HTR-8/SVneo (cell line): ENCODE measurements at regions not wholly inside any gene's neighbourhood (a gene's known extent, or its start where the extent isn't known, plus 50 kb on each side); places are given as distances from the start of the nearest gene placed in this dataset.
"Not testable (repeated sequence)": the region's sequence is repeated elsewhere in the genome, so short reads cannot be mapped to it uniquely, and the experiment has no call there.

Experiments
- DNase-seq: peaks from one replicate; pipeline ENCODE4 v3.0.0; 2011; ENCODE audit warnings: low spot score, mixed read lengths; ENCODE audit not compliant: insufficient read length
- FAIRE-seq: peaks from 2 replicates; lab custom pipeline; 2011; peaks lifted over from hg19 to GRCh38; lab: Jason Lieb, UNC

DNA sequence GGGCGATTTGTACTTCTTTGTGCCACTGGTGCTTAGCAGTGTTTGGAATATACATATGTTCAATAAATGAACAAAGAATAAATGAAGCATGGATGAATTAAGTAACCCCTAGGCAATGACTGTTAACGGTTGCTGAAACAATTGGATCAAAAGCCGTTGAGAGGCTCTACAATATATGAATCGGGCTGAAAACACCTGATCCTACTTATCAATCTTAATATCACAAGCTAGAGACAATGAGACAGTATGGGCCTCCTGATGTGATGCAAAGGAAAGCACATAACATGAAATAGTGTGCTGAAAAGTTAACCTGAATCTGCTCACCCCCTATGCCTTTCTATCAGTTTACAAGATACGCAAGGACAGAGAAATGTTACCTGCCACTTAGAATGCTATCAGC is 410.3 kb upstream of the RGMB start:
- FAIRE-seq: no peak

DNA sequence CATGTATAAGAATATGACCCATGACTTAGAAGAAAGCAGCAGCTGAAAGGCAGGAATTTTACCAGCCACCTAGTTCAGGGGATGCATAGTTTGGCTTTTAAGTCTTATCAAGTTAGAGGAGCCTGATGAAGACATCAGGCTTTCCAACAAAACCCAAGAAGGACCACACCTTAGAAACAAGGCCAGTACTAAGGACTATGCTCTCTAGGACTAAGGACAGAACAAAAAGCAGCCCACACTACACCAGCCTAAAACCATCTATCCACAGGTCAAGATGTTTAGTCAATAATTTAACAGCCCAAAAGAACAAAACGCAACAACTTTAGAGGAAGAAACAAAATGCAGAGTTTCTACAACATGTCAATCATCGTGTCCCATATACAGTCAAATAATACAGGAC is 408.9 kb upstream of the RGMB start:
- no peak for DNase-seq
- no peak for FAIRE-seq

More for the DNA sequence above, 410.3 kb upstream of the RGMB start:
- DNase-seq: no peak

DNA sequence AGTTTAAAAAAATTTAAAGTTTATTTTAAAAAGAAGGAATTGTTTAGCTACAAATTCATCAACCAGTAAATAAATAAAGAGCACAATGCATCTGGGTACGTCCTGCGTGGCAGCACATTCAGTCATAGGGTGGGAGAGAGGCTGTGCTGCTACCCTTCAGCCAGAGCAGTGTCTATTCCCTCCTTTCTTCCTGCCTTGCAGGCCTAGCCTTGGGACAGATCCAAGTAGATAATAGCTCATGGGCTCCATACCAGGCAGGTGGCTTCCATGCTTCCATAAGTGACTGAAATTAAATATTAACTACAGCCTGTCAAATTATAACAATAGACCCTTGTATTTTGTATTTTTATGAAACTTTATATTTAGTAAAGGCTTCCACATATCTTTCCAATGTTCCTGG is 408.3 kb upstream of the RGMB start:
- FAIRE-seq (no peak), DNase-seq (no peak)

DNA sequence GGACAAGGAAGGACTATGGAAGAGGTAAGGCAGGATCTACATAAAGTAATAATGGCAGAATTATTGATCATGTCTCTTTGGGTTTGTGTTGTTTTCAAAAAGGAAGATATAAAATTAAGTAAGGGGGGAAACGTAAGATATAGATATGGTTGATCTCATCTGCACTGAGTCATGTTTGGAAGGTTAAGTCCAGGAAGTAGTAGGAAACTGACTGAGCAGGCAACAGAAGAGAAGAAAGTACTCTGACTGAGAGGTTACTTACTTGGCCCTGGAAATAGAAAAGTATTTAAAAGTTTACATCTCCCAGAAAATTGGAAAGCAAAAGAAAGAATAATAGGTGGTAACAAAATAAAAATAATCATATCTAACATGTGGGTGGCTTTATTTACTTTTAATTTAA is 405.3 kb upstream of the RGMB start:
- no peak for DNase-seq
- no peak for FAIRE-seq

DNA sequence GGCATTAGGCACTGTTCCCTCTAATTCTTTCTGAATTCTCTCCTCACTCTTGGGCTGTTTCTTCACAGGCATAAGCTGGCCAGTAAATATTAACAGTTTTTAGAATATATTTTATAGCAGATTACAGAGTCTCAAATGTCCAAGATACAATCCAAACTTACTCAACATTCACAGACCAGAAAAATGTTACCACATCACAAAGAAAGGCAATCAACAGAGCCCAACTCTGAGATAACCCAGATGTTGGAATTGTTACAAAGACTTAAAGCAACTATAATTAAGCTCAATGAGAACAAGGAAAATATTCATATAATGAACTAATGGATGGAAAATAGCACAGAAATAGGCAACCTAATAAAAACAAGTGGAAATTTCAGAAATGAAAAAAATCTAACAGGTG is 401.1 kb upstream of the RGMB start:
- FAIRE-seq (no peak), DNase-seq (no peak)

GRCh38 chr5:98391921-98392625 is 381.4 kb upstream of the RGMB start:
- no peak for FAIRE-seq
- DNase-seq: no peak

DNA sequence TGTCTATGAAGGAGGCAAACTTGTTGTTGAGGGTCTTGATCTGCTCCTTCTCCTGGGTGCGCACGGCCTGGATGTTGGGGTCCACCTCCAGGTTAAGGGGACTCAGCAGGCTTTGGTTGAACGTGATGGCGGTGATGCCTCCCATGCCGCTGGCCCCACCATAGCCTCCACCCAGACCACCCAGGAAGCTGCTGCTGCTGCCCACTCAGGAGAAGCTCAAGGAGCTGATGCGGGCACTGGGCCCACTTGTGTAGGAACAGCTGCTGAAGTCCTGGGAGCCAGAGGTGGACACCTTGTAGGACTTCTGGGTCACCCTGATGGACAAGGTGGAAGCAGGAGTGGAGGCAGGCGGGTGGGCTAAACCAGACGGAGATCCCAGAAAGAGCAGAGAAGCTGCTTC is 380.3 kb upstream of the RGMB start:
- DNase-seq, FAIRE-seq: not testable (repeated sequence)

GRCh38 chr5:98397081-98397480 is 376.4 kb upstream of the RGMB start:
- no peak for FAIRE-seq
- DNase-seq: no peak

- DNase-seq (no peak), FAIRE-seq (no peak)
Observed at GRCh38 chr5:98398465-98398864, 375.0 kb upstream of the RGMB start.

- FAIRE-seq (no peak), DNase-seq (no peak)
Observed at GRCh38 chr5:98401656-98402055, 371.8 kb upstream of the RGMB start.

- no peak for DNase-seq
- FAIRE-seq: no peak
Observed at GRCh38 chr5:98402130-98402529, 371.3 kb upstream of the RGMB start.

GRCh38 chr5:98403131-98403530 is 370.3 kb upstream of the RGMB start:
- no peak for DNase-seq
- no peak for FAIRE-seq

DNA sequence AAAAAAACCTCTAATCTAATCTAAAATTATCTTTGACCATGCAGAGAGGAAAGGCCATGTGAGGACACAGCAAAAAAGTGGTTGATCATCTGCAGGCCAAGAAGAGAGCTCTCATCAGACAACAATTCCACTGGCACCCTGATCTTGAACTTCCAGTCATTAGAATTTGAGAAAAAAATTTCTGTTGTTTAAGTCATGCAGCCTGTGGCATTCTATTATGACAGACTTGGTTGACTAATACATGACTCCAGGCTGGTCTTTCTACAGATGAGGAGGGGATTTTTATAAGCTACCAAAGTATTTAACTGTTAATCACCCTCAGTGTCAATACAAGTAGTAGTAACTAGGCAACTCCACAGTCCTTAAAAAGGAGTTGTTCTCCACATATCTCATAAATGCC is 358.5 kb upstream of the RGMB start:
- DNase-seq (peak; percentile 18), FAIRE-seq (no peak)

- DNase-seq: no peak
- no peak for FAIRE-seq
Observed at GRCh38 chr5:98415663-98416062, 357.8 kb upstream of the RGMB start.

DNA sequence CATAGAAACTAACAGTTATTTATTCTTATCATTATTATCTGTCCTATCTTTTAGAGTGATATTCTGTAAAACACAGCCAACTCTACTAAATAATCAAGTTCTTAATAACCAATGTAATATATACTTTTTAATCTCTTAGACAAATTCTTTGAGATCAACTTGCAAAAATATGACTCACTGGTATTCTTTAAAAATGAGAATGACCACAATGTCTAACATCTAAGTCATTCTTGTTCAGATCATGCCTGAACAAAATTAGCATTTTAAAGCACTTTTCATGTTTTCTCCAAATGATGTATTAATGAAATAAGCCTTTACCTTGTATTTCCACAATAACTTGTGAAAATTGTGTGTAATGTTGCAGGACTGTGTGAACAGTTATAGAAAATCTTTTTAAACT is 356.9 kb upstream of the RGMB start:
- DNase-seq (no peak), FAIRE-seq (no peak)

GRCh38 chr5:98419825-98420224 is 353.6 kb upstream of the RGMB start:
- DNase-seq: no peak
- no peak for FAIRE-seq

DNA sequence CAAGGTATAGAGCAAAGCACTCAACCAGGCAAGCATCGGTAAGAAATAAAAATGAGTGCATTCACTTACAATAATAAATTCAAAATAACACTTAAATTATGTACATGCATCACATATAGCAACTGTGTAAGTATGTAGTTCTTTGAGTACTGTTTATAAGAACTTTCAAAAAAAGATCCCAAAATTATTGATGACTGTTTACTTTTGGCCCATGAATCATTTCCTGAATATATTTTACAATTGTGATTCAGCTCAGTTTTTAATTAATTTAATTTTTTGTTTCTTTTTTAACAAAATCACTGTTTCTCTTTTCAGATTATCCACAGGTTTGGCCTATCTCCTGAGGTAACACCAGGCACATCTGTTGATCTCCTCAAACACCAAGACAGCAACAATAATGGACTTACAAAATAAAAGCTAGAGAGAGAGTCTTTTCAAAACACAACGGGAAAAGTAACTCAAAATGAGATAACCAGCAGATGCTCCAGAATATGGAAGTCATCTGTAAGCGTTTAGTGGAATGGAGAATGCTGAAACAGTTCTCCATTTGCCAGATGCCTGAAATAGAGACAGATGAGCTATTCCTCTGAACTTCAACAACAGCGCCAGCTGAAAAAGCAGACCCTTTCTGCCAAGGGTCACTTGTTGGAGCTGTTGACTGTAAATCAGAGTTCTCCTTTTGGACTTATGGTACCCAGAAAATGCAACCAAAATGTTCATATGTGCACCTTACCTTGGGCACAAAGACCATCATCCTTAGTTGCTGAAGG is 348.6 kb upstream of the RGMB start:
- FAIRE-seq (no peak), DNase-seq (no peak)

DNA sequence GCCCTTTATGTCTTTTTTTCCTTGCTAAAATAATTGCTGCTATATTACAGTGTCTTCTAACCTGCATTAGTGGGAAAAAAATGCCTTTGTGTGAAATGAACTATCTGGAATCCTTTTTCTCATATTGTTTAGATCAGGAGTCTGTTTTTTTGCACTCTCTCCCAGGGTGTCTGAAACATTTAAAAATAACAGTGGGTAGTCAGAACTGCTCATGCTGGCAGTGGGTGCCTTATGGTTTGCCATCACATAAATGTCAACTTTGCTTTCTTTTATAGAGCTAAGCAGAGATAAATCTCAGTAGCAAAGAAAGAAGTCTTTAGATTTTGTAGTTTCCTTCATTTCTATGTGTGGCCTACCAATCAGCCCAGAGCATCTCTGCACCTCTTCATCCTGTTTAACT is 347.8 kb upstream of the RGMB start:
- FAIRE-seq (no peak), DNase-seq (no peak)

DNA sequence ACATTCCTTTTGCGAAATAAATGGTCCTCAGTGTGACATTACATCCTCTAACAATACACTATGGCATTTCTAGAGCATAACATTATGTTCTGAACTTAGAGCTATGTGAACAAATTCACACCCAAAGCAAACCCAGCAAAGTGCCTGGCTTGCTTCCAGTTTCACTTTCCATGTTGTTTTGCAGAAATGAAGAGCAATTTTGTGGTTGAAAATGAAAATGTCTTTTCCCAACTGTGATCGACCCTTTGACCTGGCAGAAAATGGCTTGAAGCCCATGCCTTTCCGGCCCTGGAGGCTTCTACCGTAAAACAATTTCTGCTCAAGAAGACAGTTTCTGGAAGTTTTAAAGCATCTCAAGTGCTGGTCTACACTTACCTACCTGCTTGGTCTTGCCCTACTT is 344.7 kb upstream of the RGMB start:
- DNase-seq: no peak
- no peak for FAIRE-seq

- FAIRE-seq: no peak
Observed at GRCh38 chr5:98432378-98432777, 341.1 kb upstream of the RGMB start.

DNA sequence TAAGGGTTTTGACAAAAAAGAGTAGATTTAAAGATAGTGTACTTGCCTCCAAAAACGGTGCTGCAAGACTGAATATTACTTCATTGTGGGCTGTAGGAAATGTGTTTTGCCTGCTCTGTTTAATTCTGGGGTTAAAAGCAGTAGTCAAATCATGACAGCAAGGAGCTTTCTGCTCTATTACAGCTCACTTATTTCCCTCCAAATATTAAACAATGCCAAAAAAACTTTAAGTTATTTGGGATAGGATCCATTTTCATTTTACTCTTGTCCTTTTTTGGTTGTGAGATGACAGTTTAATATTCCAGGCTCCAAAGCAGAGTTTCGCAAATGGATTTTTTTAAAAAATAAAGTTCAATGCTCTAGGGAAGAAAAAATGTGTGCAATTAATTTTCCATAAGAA is 340.4 kb upstream of the RGMB start:
- DNase-seq (no peak), FAIRE-seq (no peak)

More at GRCh38 chr5:98432378-98432777, 341.1 kb upstream of the RGMB start:
- DNase-seq: no peak

DNA sequence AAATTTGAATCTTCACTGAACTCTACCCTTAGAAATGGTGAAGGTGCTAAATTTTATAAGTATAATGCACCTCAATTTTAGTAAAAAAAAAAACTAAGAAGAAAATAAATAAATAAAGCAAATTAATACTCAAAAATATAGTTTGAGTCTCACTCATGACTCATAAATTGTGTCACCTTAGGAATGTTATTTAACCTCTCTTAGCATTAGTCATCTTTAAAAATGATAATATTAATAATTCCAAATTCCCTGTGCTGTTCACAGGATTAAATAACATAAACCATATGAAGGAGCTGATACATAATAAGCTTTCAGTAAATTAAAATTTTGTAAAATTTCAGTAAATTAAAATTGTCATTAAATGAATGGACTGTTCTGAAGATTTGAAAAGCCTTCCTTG is 339.8 kb upstream of the RGMB start:
- DNase-seq (no peak), FAIRE-seq (no peak)
